ENCODE measurements at regions not wholly inside any gene's neighbourhood (a gene's known extent, or its start where the extent isn't known, plus 50 kb on each side); places are given as distances from the start of the nearest gene placed in this dataset.

GRCh38 chr17:5687646-5688045 lies 103.3 kb upstream of the NLRP1 start:
- H3K36me3 ChIP-seq, result no peaks in the 10 kb centered on the region
- 42 to 47% methylated on average over 6 to 8 of the region's 8 CpGs for WGBS, 2 donors (ENCODE audit: low coverage in 1 of 2)
- H3K27ac ChIP-seq, result no peak overlapping the region
- H3K9me3 ChIP-seq, result peaks cover 0 to 16% (median 0%) of the 10 kb centered on the region in 3 donors
- no peaks in the 10 kb centered on the region for H3K4me1 ChIP-seq
- peaks cover 51% of the 10 kb centered on the region for H3K27me3 ChIP-seq
- no peak overlapping the region for H3K4me3 ChIP-seq
- ATAC-seq, result no peak
- TF ChIP-seq POLR2A (IDR thresholded peaks at IDR 0.05) (no peak), POLR2AphosphoS5 (IDR thresholded peaks at IDR 0.05) (no peak), EP300 (IDR thresholded peaks at IDR 0.05) (no peak)
- TF ChIP-seq, protein P1, sequence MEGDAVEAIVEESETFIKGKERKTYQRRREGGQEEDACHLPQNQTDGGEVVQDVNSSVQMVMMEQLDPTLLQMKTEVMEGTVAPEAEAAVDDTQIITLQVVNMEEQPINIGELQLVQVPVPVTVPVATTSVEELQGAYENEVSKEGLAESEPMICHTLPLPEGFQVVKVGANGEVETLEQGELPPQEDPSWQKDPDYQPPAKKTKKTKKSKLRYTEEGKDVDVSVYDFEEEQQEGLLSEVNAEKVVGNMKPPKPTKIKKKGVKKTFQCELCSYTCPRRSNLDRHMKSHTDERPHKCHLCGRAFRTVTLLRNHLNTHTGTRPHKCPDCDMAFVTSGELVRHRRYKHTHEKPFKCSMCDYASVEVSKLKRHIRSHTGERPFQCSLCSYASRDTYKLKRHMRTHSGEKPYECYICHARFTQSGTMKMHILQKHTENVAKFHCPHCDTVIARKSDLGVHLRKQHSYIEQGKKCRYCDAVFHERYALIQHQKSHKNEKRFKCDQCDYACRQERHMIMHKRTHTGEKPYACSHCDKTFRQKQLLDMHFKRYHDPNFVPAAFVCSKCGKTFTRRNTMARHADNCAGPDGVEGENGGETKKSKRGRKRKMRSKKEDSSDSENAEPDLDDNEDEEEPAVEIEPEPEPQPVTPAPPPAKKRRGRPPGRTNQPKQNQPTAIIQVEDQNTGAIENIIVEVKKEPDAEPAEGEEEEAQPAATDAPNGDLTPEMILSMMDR (IDR thresholded peaks at IDR 0.05), result no peak

DNA sequence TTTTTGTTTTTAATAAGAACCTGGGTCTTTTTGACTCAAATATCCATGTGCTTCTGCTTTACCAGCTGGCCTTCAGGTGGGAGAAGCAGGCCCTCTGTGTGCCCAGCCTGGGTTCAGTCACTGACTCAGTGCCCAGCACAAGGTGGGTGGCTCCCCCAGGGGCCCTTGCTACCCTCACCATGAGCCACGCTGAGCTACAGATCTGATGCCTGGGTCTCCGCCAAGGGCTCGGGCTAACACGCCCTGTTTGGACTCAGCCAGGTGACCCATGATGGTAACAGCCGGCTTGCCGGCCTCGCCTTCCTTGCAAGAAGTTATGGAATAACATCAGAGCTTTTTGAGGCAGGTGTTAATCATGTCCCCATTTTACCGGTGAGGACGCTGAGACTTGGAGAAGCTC lies 109.5 kb upstream of the NLRP1 start:
- no peak overlapping the region for H3K27ac ChIP-seq
- H3K36me3 ChIP-seq, result no peaks in the 10 kb centered on the region
- no peak overlapping the region for H3K4me3 ChIP-seq
- no peak for ATAC-seq
- peaks cover 0 to 4% (median 0%) of the 10 kb centered on the region in 3 donors for H3K9me3 ChIP-seq
- 27 to 49% methylated on average over 2 to 4 of the region's 9 CpGs for WGBS, 2 donors (ENCODE audit: low coverage in 1 of 2)
- H3K27me3 ChIP-seq, result peaks cover 66% of the 10 kb centered on the region
- H3K4me1 ChIP-seq, result no peaks in the 10 kb centered on the region
- TF ChIP-seq EP300 (IDR thresholded peaks at IDR 0.05), result no peak
- no peak for TF ChIP-seq POLR2A (IDR thresholded peaks at IDR 0.05)
- TF ChIP-seq, protein P1 (IDR thresholded peaks at IDR 0.05), result no peak
- TF ChIP-seq POLR2AphosphoS5 (IDR thresholded peaks at IDR 0.05), result no peak

GRCh38 chr17:5694551-5694950 lies 110.2 kb upstream of the NLRP1 start:
- H3K36me3 ChIP-seq, result no peaks in the 10 kb centered on the region
- no peak for TF ChIP-seq EP300 (IDR thresholded peaks at IDR 0.05)
- TF ChIP-seq POLR2AphosphoS5 (IDR thresholded peaks at IDR 0.05), result no peak
- TF ChIP-seq POLR2A (IDR thresholded peaks at IDR 0.05), result no peak
- TF ChIP-seq, protein P1 (IDR thresholded peaks at IDR 0.05), result no peak
- H3K4me3 ChIP-seq, result no peak overlapping the region
- peaks cover 66% of the 10 kb centered on the region for H3K27me3 ChIP-seq
- H3K4me1 ChIP-seq, result no peaks in the 10 kb centered on the region
- no peak for ATAC-seq
- H3K9me3 ChIP-seq, result peaks cover 0 to 12% (median 0%) of the 10 kb centered on the region in 3 donors
- H3K27ac ChIP-seq, result no peak overlapping the region
- 11 to 29% methylated on average over 3 to 7 of the region's 8 CpGs for WGBS, 2 donors (ENCODE audit: low coverage in 1 of 2)

GRCh38 chr17:5695480-5695879 lies 111.2 kb upstream of the NLRP1 start:
- H3K27ac ChIP-seq, result no peak overlapping the region
- peaks cover 70% of the 10 kb centered on the region for H3K27me3 ChIP-seq
- H3K4me3 ChIP-seq, result no peak overlapping the region
- no peaks in the 10 kb centered on the region for H3K4me1 ChIP-seq
- no peak for ATAC-seq
- H3K9me3 ChIP-seq, result peaks cover 0 to 12% (median 0%) of the 10 kb centered on the region in 3 donors
- TF ChIP-seq POLR2AphosphoS5 (IDR thresholded peaks at IDR 0.05) (no peak), EP300 (IDR thresholded peaks at IDR 0.05) (no peak), POLR2A (IDR thresholded peaks at IDR 0.05) (no peak)
- TF ChIP-seq, protein P1 (IDR thresholded peaks at IDR 0.05), result no peak
- WGBS, 2 donors (ENCODE audit: low coverage in 1 of 2), result 43 to 74% methylated on average over 3 of the region's 3 CpGs
- no peaks in the 10 kb centered on the region for H3K36me3 ChIP-seq

GRCh38 chr17:5698959-5699358 lies 114.7 kb upstream of the NLRP1 start:
- H3K27me3 ChIP-seq, result peaks cover 74% of the 10 kb centered on the region
- peaks cover 0 to 27% (median 0%) of the 10 kb centered on the region in 3 donors for H3K9me3 ChIP-seq

More at GRCh38 chr17:5698959-5699358, 114.7 kb upstream of the NLRP1 start:
- ATAC-seq, result no peak
- no peak for TF ChIP-seq EP300 (IDR thresholded peaks at IDR 0.05)
- no peaks in the 10 kb centered on the region for H3K36me3 ChIP-seq
- H3K4me1 ChIP-seq, result no peaks in the 10 kb centered on the region
- H3K4me3 ChIP-seq, result no peak overlapping the region
- H3K27ac ChIP-seq, result no peak overlapping the region

All from gastroesophageal sphincter (tissue), 4 donors.